Fibroblast of lung (primary cell): ENCODE measurements at regions not wholly inside any gene's neighbourhood (a gene's known extent, or its start where the extent isn't known, plus 50 kb on each side); places are given as distances from the start of the nearest gene placed in this dataset.

Source experiments
- DNase-seq, 2 donors: peaks; one replicate each; pipeline versions ENCODE4 v3.0.0 to v3.0.0-alpha.2; 2010; ENCODE audit warnings: low read depth in 2 of 2
- H2AFZ ChIP-seq: 2 replicates; pipeline ENCODE4 v1.5.1; 2012; ENCODE audit warnings: low read length, control low read depth, inconsistent platforms
- H3K27ac ChIP-seq: 2 replicates; pipeline ENCODE4 v1.5.1; 2011; ENCODE audit warnings: low read length, control low read depth; ENCODE audit not compliant: insufficient read depth
- H3K27me3 ChIP-seq: 2 replicates; pipeline ENCODE4 v1.5.1; 2011; ENCODE audit warnings: mild to moderate bottlenecking, low read length; ENCODE audit not compliant: control insufficient read depth, insufficient read depth
- H3K36me3 ChIP-seq: 2 replicates; pipeline ENCODE4 v1.5.1; 2011; ENCODE audit warnings: low read length; ENCODE audit not compliant: control insufficient read depth, insufficient read depth
- H3K4me1 ChIP-seq: 2 replicates; pipeline ENCODE4 v1.5.1; 2011; ENCODE audit warnings: low read length; ENCODE audit not compliant: control insufficient read depth, insufficient read depth; ENCODE audit errors: extremely low read depth
- H3K4me2 ChIP-seq: 2 replicates; pipeline ENCODE4 v1.5.1; 2011; ENCODE audit warnings: low read length, control low read depth; ENCODE audit not compliant: insufficient read depth; ENCODE audit errors: extremely low read depth
- H3K4me3 ChIP-seq, 4 experiments: fragments of 200-600 bp in 1 of 4; sonication (generic) in 1 of 4; replicated peaks in 1 of 4; 2 replicates each; pipeline ENCODE4 v1.5.1; 2011 to 2016; ENCODE audit warnings: low read length in 4 of 4, low read depth in 3 of 4, mild to moderate bottlenecking in 3 of 4, control low read depth in 2 of 4, inconsistent platforms in 1 of 4, mixed read lengths in 1 of 4; ENCODE audit not compliant: insufficient read depth in 1 of 4; ENCODE audit errors: control extremely low read depth in 1 of 4
- H3K79me2 ChIP-seq: 2 replicates; pipeline ENCODE4 v1.5.1; 2012; ENCODE audit warnings: mild to moderate bottlenecking, low read length, inconsistent platforms; ENCODE audit not compliant: control insufficient read depth, insufficient read depth
- H3K9ac ChIP-seq: 2 replicates; pipeline ENCODE4 v1.5.1; 2011; ENCODE audit warnings: mild to moderate bottlenecking, low read length, control low read depth; ENCODE audit not compliant: insufficient read depth
- H3K9me3 ChIP-seq: 2 replicates; pipeline ENCODE4 v1.5.1; 2012; ENCODE audit warnings: low read depth, low read length; ENCODE audit not compliant: control insufficient read depth, insufficient read depth
- H4K20me1 ChIP-seq: 2 replicates; pipeline ENCODE4 v1.5.1; 2011; ENCODE audit warnings: low read length; ENCODE audit not compliant: control insufficient read depth, insufficient read depth; ENCODE audit errors: extremely low read depth
- EZH2 ChIP-seq: IDR thresholded peaks from 2 replicates; pipeline ENCODE4 v1.5.1; 2012; ENCODE audit warnings: low read length, control low read depth, mild to moderate bottlenecking; ENCODE audit errors: missing control alignments
- TF ChIP-seq, protein P1 (sequence below), 2 donors: IDR thresholded peaks in 1 of 2; conservative IDR thresholded peaks in 1 of 2; 1 replicate in 1 of 2; 2 replicates in 1 of 2; pipeline ENCODE4 v1.5.1; 2011 to 2012; ENCODE audit warnings: low read length in 2 of 2, control low read depth in 1 of 2, inconsistent platforms in 1 of 2, low read depth in 1 of 2, mild to moderate bottlenecking in 1 of 2

DNA sequence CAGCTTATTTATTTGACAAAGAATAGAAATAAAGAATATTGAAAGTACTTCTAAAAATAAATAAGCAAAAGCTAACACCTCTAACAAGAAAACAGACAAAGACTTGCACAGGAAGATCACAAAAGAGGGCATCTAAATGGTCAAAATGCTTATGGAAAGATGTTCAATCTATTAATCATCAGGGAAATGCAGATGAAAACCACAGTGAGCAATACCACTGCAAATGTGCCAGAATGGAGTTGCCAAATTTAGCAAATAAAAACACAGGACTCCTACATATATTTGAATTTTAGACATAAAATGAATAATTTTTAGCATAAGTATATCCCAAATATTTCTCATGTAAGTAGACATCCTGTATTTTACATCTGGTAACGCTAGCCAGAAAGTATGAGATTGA lies 56.1 kb upstream of the HPGD start:
- H2AFZ ChIP-seq, result no peak overlapping the region
- no peaks in the 10 kb centered on the region for H3K36me3 ChIP-seq
- DNase-seq, result peak; percentile 34 to 54
- no peak overlapping the region for H3K9ac ChIP-seq
- H3K4me1 ChIP-seq, result no peaks in the 10 kb centered on the region
- no peaks in the 10 kb centered on the region for H3K27me3 ChIP-seq
- H3K27ac ChIP-seq, result no peak overlapping the region
- no peak overlapping the region for H3K4me3 ChIP-seq
- no peaks in the 10 kb centered on the region for H4K20me1 ChIP-seq
- no peaks in the 10 kb centered on the region for H3K79me2 ChIP-seq
- TF ChIP-seq, protein P1, sequence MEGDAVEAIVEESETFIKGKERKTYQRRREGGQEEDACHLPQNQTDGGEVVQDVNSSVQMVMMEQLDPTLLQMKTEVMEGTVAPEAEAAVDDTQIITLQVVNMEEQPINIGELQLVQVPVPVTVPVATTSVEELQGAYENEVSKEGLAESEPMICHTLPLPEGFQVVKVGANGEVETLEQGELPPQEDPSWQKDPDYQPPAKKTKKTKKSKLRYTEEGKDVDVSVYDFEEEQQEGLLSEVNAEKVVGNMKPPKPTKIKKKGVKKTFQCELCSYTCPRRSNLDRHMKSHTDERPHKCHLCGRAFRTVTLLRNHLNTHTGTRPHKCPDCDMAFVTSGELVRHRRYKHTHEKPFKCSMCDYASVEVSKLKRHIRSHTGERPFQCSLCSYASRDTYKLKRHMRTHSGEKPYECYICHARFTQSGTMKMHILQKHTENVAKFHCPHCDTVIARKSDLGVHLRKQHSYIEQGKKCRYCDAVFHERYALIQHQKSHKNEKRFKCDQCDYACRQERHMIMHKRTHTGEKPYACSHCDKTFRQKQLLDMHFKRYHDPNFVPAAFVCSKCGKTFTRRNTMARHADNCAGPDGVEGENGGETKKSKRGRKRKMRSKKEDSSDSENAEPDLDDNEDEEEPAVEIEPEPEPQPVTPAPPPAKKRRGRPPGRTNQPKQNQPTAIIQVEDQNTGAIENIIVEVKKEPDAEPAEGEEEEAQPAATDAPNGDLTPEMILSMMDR (conservative IDR thresholded peaks at IDR 0.05 in 1 of 2, IDR thresholded peaks at IDR 0.05 in 1 of 2; ENCODE audit: low read depth in 1 of 2, low read length in 2 of 2), result no peak
- no peak for TF ChIP-seq EZH2
- no peak overlapping the region for H3K4me2 ChIP-seq
- no peaks in the 10 kb centered on the region for H3K9me3 ChIP-seq

DNA sequence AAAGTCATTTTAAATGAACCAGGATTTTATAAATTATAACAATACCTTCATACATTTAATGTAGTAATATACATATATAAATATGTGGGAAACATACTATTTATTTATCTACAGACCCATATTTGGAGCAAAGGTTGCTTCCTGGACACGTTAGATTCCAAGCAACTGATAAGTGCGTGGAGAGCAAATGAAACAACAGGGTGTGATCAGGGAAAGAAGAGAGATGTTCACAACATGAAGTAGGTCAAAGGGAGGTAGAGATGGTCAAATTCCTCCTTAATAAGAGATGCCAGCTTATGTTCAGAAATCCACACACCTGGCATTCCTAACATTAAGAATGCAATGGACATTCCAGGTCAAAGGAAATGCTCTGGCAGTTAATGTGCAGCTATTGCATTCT lies 53.1 kb upstream of the HPGD start:
- DNase-seq, result no peak
- H4K20me1 ChIP-seq, result no peaks in the 10 kb centered on the region
- no peaks in the 10 kb centered on the region for H3K36me3 ChIP-seq
- no peak overlapping the region for H3K4me2 ChIP-seq
- TF ChIP-seq, protein P1 (conservative IDR thresholded peaks at IDR 0.05 in 1 of 2, IDR thresholded peaks at IDR 0.05 in 1 of 2; ENCODE audit: low read depth in 1 of 2, low read length in 2 of 2), result no peak
- no peak for TF ChIP-seq EZH2
- H2AFZ ChIP-seq, result no peak overlapping the region
- no peaks in the 10 kb centered on the region for H3K27me3 ChIP-seq
- H3K4me3 ChIP-seq, result no peak overlapping the region
- H3K4me1 ChIP-seq, result no peaks in the 10 kb centered on the region
- H3K9me3 ChIP-seq, result no peaks in the 10 kb centered on the region
- H3K9ac ChIP-seq, result no peak overlapping the region
- no peaks in the 10 kb centered on the region for H3K79me2 ChIP-seq
- H3K27ac ChIP-seq, result no peak overlapping the region
